OCI-LY3 (cell line): ENCODE measurements at regions not wholly inside any gene's neighbourhood (a gene's known extent, or its start where the extent isn't known, plus 50 kb on each side); places are given as distances from the start of the nearest gene placed in this dataset.
"Not testable (repeated sequence)": the region's sequence is repeated elsewhere in the genome, so short reads cannot be mapped to it uniquely, and the experiment has no call there.

Experiments
- H2AFZ ChIP-seq: fragments of 200-600, 300-600 bp; shearing (Covaris generic); 2 replicates; pipeline ENCODE4 v1.6.0; 2014; ENCODE audit warnings: antibody characterized with exemption, low read depth, low read length
- H3K27ac ChIP-seq: fragments of 200-600, 300-600 bp; sonication (generic); 2 replicates; pipeline ENCODE4 v1.5.1; 2014; ENCODE audit warnings: mild to moderate bottlenecking, low read length, moderate library complexity, mixed read lengths
- H3K27me3 ChIP-seq: fragments of 200-600, 300-600 bp; sonication (generic); 2 replicates; pipeline ENCODE4 v1.6.1; 2014; ENCODE audit warnings: low read depth, low read length, mixed read lengths
- H3K36me3 ChIP-seq: fragments of 200-600, 300-600 bp; sonication (generic); replicated peaks from 2 replicates; pipeline ENCODE3; 2014; ENCODE audit warnings: low read depth, low read length, mixed read lengths
- H3K4me1 ChIP-seq: fragments of 300-600, 200-600 bp; sonication (generic); 2 replicates; pipeline ENCODE4 v1.6.1; 2014; ENCODE audit warnings: low read length, mixed read lengths
- H3K4me2 ChIP-seq: fragments of 200-600, 300-600 bp; sonication (generic); 2 replicates; pipeline ENCODE4 v1.6.1; 2014; ENCODE audit warnings: low read length, mixed read lengths
- H3K4me3 ChIP-seq: fragments of 300-600, 200-600 bp; sonication (generic); 2 replicates; pipeline ENCODE4 v1.5.1; 2014; ENCODE audit warnings: antibody characterized with exemption, mild to moderate bottlenecking, low read length, moderate library complexity
- H3K79me2 ChIP-seq: fragments of 300-600, 200-600 bp; shearing (Covaris generic); 2 replicates; pipeline ENCODE4 v1.6.1; 2014; ENCODE audit warnings: mild to moderate bottlenecking, low read length, mixed read lengths
- H3K9ac ChIP-seq: fragments of 300-600, 200-600 bp; shearing (Covaris generic); 2 replicates; pipeline ENCODE4 v1.6.0; 2014; ENCODE audit warnings: mild to moderate bottlenecking, low read length, moderate library complexity
- H3K9me3 ChIP-seq: fragments of 200-600, 300-600 bp; shearing (Covaris generic); 2 replicates; pipeline ENCODE4 v1.6.1; 2014; ENCODE audit warnings: low read length, mixed read lengths; ENCODE audit not compliant: insufficient read depth
- H4K20me1 ChIP-seq: fragments of 200-600, 300-600 bp; sonication (generic); 2 replicates; pipeline ENCODE4 v1.6.1; 2016; ENCODE audit warnings: low read length, mixed read lengths; ENCODE audit not compliant: insufficient read depth
- EZH2phosphoT487 ChIP-seq: fragments of 200-600 bp; shearing (Covaris generic); IDR thresholded peaks from 2 replicates; pipeline ENCODE4 v1.6.1; 2018; ENCODE audit warnings: antibody characterized with exemption, mixed run types, low read depth
- TF ChIP-seq, protein P1 (sequence below): fragments of 200-600, 300-600 bp; sonication (generic); IDR thresholded peaks from 2 replicates; pipeline ENCODE4 v1.5.1; 2014; ENCODE audit warnings: antibody characterized with exemption, low read length, low read depth

DNA sequence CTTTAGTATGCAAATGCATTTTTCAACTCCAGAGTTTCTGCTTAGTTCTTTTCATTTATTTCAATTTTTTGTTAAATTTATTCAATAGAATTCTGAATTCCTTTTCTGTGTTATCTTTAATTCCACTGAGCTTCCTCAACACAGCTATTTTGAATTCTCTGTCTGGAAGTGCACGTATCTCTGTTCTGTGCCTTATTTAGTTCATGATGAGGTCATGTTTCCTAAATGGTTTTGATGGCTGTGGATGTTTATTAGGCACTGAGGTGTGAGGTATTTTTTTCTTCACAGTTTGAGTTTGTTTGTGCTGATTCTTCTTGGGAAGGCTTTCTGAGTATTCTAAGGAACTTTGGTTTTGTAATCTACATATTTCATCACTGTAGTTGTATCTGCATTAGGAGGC, 2042.8 kb upstream of the RAG2 start:
- H3K27me3 ChIP-seq: no peaks in the 10 kb centered on the region
- H3K27ac ChIP-seq: no peak overlapping the region
- H2AFZ ChIP-seq: no peak overlapping the region
- H3K4me1 ChIP-seq: no peaks in the 10 kb centered on the region
- H3K9ac ChIP-seq: no peak overlapping the region
- H3K4me3 ChIP-seq: no peak overlapping the region
- H3K36me3 ChIP-seq: no peaks in the 10 kb centered on the region
- no peaks in the 10 kb centered on the region for H3K79me2 ChIP-seq
- no peaks in the 10 kb centered on the region for H3K9me3 ChIP-seq
- H4K20me1 ChIP-seq: no peaks in the 10 kb centered on the region
- no peak for TF ChIP-seq EZH2phosphoT487
- TF ChIP-seq, protein P1, sequence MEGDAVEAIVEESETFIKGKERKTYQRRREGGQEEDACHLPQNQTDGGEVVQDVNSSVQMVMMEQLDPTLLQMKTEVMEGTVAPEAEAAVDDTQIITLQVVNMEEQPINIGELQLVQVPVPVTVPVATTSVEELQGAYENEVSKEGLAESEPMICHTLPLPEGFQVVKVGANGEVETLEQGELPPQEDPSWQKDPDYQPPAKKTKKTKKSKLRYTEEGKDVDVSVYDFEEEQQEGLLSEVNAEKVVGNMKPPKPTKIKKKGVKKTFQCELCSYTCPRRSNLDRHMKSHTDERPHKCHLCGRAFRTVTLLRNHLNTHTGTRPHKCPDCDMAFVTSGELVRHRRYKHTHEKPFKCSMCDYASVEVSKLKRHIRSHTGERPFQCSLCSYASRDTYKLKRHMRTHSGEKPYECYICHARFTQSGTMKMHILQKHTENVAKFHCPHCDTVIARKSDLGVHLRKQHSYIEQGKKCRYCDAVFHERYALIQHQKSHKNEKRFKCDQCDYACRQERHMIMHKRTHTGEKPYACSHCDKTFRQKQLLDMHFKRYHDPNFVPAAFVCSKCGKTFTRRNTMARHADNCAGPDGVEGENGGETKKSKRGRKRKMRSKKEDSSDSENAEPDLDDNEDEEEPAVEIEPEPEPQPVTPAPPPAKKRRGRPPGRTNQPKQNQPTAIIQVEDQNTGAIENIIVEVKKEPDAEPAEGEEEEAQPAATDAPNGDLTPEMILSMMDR: no peak
- no peak overlapping the region for H3K4me2 ChIP-seq

DNA sequence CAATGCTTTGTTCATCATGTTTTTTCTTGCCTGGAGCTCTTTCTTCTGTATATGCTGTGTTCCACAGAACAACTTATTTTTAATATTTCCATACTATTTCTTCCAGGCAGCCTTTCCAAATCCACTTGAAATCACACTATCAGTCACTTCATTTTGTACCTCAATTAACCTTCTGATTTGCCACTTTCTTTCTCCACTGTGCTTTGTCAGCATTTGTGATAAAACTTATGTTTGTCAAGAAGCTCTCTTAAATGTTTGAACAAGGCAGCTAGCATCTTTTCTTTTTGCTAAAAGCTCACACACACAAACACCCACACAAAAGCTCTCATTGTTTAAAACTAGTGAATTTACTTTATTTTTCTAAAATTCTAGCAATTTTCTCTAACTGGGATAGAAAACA, 2014.7 kb upstream of the RAG2 start:
- Histone ChIP-seq H4K20me1 (no peaks in the 10 kb centered on the region), H3K79me2 (no peaks in the 10 kb centered on the region), H3K4me1 (no peaks in the 10 kb centered on the region), H3K4me2 (no peak overlapping the region), H3K9me3 (peaks cover 5% of the 10 kb centered on the region; the same call in 1 of the 2 replicates), H3K36me3 (peaks cover 4% of the 10 kb centered on the region), H3K27ac (no peak overlapping the region), H2AFZ (no peak overlapping the region), H3K4me3 (no peak overlapping the region), H3K9ac (no peak overlapping the region), H3K27me3 (no peaks in the 10 kb centered on the region)
- no peak for TF ChIP-seq EZH2phosphoT487
- TF ChIP-seq, protein P1: no peak

DNA sequence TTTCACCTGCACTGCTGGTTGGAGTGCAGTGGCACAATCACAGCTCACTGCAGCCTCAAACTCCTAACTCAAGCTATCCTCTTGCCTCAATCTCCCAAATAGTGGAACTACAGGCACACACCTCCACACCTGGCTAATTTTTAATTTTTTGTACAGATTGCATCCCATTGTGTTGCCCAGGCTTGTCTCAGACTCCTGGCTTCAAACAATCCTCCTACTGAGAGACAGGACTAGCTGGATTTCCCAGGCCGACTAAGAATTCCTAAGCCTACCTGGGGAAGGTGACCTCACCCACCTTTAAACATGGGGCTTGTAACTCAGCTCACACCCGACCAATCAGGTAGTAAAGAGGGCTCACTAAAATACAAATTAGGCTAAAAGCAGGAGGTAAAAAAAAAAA, 2003.3 kb upstream of the RAG2 start:
- H3K4me2 ChIP-seq, H3K27ac ChIP-seq, H3K36me3 ChIP-seq, H2AFZ ChIP-seq, H3K9me3 ChIP-seq, H4K20me1 ChIP-seq, H3K9ac ChIP-seq, H3K4me1 ChIP-seq, H3K4me3 ChIP-seq, H3K79me2 ChIP-seq, H3K27me3 ChIP-seq: not testable (repeated sequence)

DNA sequence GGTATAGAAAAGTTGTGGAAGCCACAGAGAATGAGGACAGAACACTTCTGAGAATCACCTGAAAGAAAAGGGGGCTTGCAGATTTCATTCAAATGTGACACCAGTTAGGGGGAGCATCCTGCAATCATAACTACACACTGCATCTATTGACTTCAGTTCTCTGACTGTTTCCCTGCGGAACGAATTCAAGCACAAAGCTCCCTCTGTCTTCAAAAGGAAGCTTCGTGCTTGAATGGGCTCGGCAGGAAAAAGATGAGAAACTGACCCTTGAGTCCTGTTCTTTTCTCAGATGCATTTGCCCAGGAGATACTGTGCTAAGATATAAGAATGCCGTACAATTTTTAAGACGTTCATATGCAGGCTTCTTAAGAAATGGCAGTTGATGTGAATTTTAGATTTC, 2000.4 kb upstream of the RAG2 start:
- no peak for TF ChIP-seq EZH2phosphoT487
- TF ChIP-seq, protein P1: no peak

DNA sequence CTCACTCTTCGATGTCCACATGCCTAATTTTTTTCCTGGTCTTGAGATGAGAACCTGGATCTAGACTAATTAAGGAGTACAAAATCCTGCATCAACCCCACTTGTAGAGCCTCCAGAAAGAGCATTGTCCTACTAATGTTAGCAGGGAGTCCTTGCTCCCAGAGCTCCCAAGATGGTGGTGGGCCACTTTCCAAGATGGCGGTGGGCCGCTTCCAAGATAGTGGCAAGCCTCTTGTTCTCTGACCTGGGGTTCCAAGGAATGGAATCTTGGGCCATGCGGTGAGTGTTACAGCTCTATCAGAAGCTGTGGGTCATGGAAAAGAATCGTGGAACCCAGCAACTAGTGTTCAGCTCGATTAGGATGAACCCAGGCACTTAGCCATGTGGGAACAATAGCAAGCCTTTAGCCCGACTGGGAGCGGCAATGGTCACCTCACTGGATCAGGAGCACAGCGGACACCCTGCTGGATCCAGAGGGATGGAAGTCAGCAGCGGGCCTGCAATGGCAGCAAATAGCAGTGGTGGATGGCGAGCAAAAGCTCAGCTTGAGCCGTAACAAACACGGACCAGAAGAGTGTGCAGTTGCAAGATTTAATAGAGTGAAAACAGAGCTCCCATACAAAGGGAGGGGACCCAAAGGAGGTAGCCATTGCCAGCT, 1997.5 kb upstream of the RAG2 start:
- H3K4me2 ChIP-seq, H3K79me2 ChIP-seq, H2AFZ ChIP-seq, H3K36me3 ChIP-seq, H3K4me1 ChIP-seq, H3K27ac ChIP-seq, H3K9ac ChIP-seq, H3K9me3 ChIP-seq, H4K20me1 ChIP-seq, H3K4me3 ChIP-seq, H3K27me3 ChIP-seq: not testable (repeated sequence)

More for the DNA sequence above, 2000.4 kb upstream of the RAG2 start:
- Histone ChIP-seq H3K36me3 (no peaks in the 10 kb centered on the region), H3K9ac (no peak overlapping the region), H3K4me1 (no peaks in the 10 kb centered on the region), H3K27ac (no peak overlapping the region), H3K9me3 (no peaks in the 10 kb centered on the region), H3K4me2 (no peak overlapping the region), H3K4me3 (no peak overlapping the region), H2AFZ (no peak overlapping the region), H4K20me1 (no peaks in the 10 kb centered on the region), H3K27me3 (no peaks in the 10 kb centered on the region), H3K79me2 (no peaks in the 10 kb centered on the region)
